SKM-1 treated with dmso at 0.1 percent for 144 hours (cell line): ENCODE measurements at regions not wholly inside any gene's neighbourhood (a gene's known extent, or its start where the extent isn't known, plus 50 kb on each side); places are given as distances from the start of the nearest gene placed in this dataset.

Source experiments
- DNase-seq: peaks from one replicate; lab custom pipeline; 2025; ENCODE audit not compliant: unreplicated experiment; lab: John Stamatoyannopoulos, UW

DNA sequence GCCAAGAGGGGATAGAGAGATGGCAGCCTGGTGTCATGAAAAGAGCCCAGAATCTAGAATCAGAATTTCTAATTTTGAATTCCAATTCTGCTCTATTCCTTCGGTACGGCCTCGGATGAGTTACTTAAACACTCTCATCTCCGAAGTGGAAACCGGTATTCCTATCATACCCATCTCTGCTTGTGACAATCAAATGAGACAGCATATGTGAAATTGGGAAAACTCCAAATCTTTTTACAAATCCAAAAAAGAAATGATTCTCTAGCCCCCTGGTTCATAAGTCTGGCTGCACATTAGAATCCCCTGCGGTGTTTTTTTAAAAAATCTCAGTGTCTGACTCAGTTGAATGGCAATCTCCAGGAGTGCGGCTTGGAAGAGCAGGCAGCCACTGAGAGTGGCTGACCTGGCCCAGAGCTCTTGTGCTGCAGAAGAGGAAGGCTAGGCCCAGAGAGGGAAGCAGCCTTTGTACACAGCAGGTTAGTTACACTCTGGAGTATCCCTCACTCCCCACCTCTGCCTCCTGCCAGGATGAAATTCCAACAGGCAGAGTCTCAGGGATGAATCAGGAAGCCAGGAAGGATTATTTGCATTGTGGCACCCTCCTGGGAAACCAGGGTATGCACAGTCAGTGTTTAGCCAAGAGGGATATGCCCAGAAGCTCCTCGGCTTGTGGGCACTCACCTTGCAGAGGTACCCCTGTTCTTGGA lies 93.6 kb upstream of the ISX start:
- DNase-seq, result no peak

DNA sequence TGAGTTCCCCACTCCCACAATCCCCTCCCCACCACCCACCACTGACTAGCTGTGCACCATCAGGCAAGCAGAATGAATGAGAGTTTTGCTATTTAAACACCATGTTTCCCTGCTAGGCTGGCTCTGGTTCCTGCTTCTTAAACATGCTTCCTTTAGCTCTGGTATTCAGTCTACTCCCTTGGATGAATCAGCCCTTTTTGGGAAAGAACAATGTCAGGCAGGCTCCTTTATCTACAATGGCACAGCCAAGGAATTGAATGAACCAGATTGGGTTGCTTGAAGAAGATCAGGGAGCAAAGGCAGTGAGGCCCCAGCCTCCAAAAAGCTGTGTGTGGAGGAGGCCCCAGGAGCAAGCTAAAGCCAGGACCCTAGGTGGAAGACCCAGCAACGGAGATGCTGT lies 92.9 kb upstream of the ISX start:
- no peak for DNase-seq

DNA sequence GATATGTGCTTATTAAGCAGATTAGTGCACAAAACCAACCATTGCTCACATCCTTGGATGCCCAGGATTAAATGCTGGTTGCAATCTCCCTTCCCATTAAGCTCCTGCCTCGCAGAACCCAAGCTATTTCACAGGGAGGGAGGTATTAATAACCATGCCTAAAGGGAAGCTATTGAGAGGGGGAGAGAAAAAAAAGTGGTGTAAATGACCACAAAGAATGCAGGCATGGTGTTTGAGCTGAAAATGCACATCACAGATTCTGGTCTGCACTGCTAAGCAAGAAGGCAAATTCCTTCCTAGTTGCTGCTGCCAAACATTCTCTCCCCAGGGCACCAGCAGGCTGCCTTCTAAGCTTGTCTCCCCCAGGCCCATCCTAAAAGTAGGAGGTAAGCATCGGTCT lies 92.0 kb upstream of the ISX start:
- DNase-seq, result no peak

DNA sequence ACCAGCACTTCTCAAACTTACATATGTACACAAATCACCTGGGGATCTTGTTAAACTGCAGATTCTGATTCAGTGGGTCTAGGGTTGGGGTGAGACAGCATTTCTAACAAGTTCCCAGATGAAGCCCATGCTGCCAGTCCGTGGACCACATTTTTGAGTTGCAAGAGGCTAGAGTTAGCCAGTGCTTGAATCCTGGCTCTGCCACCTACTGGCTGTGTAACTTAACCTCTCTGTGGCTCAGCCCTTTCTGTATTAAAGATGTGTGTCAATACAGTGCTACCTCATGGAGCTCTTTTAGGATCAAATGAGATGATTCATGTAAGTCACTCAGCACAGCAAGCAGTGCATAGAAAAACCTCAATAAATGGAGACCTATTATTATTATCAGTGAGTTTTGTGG lies 90.2 kb upstream of the ISX start:
- no peak for DNase-seq

DNA sequence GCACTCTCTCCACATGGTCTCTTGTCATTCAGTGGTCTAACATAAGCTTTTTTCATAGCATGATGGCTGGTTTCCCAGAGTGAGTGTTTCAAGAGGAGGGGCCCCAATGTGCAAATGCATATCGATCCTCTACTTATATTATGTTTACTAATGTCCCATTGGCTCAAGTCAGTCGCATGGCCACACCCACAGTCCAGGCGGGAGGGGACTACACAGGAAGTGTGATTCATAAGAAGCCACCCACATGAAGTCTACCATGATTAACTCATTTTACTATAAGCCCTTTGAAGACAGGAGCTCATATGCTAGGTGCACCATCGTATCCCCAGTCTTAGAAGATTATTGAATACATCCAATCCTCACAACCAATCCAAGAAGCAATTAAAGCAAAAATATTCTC lies 89.5 kb upstream of the ISX start:
- no peak for DNase-seq

DNA sequence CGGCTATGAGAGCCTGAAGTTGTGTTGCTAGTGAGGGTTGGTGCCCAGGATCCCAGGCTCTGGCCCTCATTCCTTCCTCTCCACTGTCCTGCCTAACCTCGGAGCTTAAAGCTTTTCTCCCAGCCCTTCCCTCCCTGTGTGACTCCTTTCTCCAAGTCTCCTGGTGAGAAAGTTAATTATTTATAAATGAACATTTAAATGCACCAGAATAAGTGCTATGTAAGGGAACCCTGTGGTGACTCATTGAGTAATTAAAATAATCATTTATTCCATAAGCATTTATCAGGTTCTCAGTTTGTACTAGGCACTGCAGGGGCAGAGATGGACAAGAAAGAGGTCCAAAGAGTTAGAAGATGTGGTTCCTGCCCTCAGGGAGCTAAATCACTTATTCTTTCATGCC lies 89.1 kb upstream of the ISX start:
- no peak for DNase-seq

DNA sequence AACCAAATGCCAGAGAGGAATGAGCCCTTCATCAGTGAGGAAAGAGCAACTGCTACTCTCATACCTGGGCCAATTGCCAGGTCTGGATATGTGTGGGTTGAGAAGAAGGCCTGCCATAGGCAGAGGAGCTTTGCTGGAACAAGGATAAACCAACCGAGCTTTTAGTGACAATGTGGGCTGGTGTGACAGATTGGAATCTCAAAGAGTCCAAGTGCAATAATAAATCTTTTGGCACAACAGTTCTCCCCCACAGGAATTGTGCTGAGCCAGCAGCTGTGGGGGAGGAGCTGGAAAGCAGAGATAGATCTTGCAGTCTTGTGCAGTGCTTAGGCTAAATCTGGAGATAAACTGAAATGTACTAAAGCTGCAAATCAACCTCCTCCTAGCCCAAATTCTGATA lies 79.4 kb upstream of the ISX start:
- no peak for DNase-seq

DNA sequence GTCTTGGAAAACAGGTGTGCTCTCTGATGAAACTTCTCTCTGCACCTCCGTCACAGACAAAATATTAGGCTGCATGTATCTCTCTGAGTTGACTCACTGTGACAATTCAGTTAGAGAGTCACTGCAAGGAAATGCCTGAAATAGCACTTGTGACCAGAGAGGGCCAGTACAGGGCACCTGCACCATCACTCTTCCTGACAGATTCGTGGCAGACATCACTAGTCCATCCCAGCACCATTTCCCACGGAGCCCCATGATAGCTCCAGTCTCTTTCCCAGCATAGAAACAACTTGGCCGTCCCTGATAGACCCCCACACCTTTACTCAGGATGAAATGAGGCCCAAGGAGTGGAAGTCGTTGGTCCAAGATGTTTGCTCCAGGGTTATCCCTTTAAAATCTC lies 73.3 kb upstream of the ISX start:
- DNase-seq, result no peak

DNA sequence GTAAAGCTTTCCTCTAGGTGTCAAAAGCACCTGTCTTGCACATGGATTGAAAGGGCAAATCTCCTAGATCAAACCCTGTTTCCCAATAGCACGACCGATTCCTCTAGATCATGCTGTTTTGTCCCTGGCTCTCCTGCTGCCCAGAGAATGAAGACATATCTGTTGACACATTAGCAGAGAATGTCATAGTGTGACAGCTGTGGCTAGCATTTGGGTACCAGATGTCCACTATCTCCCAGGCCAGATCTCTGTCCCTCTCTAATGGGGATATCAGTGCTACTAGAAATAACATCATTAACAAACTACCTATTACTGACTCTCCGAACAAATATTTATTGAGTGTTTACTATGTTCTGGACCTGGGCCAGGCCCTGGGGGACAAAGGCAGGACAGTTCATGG lies 72.4 kb upstream of the ISX start:
- DNase-seq, result no peak

DNA sequence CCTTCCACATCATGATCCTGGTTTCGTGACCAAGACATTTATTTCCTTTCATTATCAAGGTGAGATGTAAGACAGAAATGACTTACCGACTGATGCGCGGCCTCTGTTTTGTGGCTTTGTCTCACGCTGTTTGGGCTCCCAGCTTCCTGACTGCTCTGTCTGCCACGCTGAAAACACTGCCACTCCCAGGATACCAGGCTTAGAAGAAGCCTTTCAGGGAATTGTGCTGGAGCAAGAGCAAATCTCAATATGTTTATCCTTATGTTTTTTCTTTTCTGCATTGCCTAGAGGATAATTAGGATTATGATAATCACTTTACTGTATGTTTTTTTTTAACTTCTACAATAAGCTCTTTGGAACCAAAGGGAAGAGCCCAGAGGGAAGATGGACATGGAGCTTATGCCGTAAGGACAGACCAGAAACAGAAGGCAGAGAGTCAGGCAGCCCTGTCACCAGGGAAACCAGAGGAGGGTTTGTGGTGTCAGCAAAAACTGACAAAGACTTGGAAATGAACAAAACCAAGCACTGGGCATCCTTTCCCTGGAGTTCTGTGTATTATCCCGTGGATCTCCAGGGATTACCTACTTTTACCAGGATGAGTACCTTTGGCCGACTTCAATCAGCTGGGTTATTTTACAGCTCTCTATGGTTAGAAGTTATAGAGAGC lies 68.2 kb upstream of the ISX start:
- no peak for DNase-seq

DNA sequence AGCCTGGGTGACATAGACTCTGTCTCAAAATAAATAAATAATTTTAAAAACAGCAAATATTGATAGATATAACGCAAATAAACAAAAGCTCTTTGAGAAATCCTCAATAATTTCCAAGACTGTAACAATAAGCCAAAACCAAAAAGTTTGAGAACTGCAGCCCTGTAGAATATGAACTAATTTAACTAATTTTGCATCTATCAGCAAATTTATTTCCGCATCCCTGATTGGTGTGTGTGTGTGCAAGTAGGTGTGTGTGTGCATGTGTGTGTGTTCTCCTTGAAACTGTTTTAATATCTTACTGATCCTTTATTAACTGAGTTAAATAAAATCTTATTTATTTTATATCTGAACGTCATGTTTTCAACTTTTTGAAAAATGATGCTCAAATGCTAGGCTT lies 67.0 kb upstream of the ISX start:
- DNase-seq, result no peak

DNA sequence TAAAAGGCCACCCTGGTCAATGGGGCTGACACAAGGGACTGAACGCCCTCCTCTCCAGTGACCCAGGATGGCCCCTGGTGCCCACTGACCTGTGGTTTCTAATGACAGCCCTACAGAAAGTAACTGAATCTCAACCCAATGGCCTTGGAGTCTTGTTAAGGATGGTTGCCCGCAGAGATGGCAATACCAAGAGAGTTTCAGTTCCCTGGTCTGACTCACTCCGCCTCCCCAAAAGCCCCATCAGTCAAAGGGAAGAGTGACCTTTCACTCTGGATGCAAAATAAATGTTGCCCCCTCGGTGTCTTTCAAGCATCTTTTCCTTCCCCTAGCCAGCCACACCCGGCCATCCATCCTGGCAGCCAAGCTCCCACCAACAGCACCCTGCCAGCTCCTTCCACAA lies 57.7 kb upstream of the ISX start:
- DNase-seq, result no peak

DNA sequence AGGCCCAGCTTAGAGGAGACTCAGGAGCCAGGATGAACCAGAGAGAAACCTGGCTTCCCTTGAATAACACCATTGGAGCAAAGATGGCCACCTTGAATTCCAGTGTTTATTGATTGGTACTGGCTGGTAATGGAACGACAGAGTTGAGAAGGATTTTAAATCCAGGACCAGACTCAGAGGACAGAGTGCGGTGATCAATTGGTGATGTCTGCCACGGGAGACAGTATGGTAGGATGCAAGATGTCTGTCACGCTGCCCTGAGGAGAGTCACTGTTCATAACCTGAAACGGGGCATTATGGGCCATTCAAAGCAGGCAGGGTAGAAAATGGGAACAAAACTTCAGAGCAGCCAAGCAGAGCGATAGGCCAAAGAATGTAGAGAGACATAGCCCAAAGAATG lies 55.4 kb upstream of the ISX start:
- no peak for DNase-seq

DNA sequence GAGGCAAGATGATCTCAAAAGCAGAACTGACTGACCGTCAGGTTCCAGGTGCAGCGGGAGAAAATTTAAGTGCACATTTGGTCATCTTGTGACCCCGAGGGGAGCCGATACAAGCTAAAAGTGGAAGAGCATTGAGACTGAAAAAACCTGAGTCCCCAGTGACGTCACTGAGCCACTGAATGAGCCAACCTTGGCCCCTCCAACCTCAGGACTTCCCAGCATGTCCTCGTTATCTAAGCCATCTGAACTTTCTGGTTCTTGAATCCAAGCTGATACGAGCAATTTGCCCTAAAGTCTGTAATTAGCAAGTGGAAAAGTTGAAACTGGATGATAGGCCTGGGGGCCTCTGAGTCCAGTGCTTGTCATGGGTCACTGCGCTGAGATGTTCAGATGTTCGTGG lies 51.1 kb upstream of the ISX start:
- DNase-seq, result no peak
